GM21526 (cell line): ENCODE measurements at regions not wholly inside any gene's neighbourhood (a gene's known extent, or its start where the extent isn't known, plus 50 kb on each side); places are given as distances from the start of the nearest gene placed in this dataset.
"Not testable (repeated sequence)": the region's sequence is repeated elsewhere in the genome, so short reads cannot be mapped to it uniquely, and the experiment has no call there.

Source experiments
- ATAC-seq: cut with Tn5 transposase; IDR thresholded peaks from one replicate; pipeline ENCODE4 v1.9.1; 2021; ENCODE audit warnings: moderate library complexity; ENCODE audit not compliant: unreplicated experiment, low FRiP score

- ATAC-seq, result no peak
Measured at GRCh38 chr1:157272729-157273524, 134.7 kb upstream of the ETV3 start.

DNA sequence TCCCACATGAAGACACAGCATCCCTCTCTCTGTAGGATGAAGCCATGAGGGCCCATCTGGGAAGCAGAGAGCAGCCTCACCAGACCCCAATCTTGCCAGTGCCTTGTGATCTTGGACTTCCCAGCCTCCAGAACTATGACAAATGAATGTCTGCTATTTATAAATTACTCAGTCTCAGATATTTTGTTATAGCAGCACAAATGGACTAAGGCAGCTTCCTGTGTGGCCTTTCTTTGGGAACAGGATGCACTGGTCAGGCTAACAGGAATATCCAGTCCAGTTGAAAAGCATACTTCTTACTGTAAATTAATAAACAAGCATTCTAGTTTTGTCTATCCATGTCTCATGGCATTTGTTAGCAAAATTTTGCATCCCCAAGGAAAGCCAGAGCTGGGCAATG is 134.1 kb upstream of the ETV3 start:
- no peak for ATAC-seq

DNA sequence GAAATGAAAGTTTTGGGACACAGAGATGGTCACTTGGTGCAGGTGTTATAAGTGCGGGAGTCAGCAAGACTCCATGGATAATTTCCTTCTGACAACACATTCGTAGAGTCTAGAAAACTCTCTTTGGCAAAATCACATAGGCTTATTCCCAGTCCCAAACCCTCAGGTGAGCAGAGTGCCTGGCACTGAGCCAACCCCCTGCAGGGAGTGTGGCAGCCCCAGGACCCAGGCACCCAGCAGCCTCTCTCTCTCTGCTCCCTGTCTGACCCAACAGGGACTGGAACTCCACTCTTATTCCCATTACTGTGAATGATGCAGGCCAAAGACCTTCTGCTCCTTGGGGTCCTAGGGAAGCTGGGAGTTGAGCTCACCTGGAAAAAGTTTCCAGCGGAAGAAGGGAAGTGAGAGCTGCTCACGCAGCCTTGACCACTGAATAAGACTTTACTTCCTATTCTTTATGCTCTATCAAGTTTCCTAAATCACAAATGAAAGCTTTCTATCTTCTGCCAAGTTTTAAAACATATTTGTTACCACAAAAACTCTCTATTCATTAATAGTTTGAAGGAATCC is 132.6 kb upstream of the ETV3 start:
- ATAC-seq, result no peak

DNA sequence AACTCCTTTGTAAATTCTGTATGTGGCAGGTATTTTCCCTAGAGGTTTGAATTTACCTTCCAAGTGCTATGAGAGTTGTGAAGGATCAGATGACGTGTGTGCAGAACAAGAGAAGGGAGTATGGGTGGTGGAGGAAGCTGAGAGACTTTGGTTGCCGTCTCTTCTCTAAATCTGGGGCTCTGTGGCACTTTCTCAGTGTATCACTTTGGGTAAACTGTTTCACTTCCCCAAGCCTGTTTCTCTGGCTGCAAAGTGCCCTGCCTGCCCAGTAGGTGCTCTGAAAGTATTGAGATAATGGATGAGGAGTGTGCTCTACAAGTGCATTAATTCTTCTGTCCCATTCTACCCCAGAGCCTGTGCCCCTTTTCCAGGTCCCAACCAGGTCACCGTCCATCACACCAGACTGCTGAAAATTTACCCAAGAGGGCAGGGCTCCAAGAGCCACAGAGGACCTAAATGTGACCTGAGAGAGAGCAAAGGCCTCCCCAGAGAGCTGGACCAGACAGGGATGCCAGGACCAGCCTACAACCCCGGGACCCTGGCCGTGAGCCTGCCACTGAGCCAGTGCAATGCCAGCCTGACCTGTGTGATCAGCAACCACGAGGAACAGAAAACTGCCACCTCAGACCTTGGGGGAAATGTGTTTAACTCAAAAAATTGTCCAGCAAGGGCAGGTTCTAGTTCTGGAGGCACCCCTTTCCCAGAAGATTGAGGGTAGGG is 131.6 kb upstream of the ETV3 start:
- no peak for ATAC-seq

- ATAC-seq, result no peak
Measured at GRCh38 chr1:157262891-157263290, 124.7 kb upstream of the ETV3 start.

DNA sequence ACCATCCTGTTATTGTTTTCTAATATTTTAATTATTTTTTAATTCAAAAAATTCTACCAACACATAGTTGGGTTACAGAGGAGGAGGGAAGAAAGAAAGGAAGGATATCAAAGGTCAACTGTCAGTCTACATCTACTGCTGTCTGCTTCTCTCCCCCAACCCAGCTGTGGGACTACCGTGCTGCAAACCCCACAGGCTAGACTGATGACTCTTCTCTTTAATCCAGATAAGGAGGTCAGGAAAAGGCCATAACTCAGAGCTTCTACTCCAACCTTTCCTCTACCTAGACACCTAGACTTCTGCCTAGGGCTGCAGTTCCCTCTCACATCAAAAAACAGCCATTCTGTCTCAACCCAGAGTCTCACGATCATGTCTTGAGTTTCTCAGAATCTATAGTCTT is 124.2 kb upstream of the ETV3 start:
- ATAC-seq, result no peak

DNA sequence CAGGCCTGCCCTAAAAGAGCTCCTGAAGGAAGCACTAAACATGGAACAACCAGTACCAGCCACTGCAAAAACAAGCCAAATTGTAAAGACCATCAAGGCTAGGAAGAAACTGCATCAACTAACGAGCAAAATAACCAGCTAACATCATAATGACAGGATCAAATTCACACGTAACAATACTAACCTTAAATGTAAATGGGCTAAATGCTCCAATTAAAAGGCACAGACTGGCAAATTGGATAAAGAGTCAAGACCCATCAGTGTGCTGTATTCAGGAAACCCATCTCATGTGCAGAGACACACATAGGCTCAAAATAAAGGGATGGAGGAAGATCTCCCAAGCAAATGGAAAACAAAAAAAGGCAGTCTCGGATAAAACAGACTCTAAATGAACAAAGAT is 117.7 kb upstream of the ETV3 start:
- ATAC-seq, result not testable (repeated sequence)

DNA sequence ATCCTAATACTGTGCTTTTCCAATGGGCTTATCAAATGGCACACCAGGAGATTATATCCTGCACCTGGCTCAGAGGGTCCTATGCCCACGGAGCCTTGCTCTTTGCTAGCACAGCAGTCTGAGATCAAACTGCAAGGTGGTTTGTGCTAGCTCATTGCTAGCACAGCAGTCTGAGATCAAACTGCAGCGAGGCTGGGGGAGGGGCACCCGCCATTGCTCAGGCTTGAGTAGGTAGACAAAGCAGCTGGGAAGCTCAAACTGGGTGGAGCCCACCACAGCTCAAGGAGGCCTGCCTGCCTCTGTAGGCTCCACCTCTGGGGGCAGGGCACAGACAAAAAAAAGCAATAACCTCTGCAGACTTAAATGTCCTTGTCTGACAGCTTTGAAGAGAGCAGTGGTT is 116.0 kb upstream of the ETV3 start:
- not testable (repeated sequence) for ATAC-seq

DNA sequence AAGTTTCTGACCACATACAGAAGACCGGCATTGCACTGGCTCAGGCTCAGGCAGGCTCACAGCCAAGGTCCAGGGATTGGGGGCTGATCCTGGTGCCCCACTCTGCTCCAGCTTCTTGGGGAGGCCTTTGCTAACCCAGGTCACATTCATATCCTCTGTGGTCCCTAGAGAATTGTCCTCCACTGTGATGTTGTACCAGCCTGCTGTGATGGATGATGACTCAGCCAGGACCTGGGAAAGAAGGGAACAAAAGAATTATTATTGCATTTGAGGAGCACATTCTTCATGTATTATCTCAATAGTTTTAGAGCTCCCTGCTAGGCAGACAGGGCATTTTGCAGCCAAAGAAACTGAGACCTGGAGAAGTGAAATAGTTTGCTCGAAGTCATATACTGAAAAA is 114.3 kb upstream of the ETV3 start:
- ATAC-seq, result no peak

- ATAC-seq, result no peak
Measured at GRCh38 chr1:157249739-157250138, 111.5 kb upstream of the ETV3 start.

DNA sequence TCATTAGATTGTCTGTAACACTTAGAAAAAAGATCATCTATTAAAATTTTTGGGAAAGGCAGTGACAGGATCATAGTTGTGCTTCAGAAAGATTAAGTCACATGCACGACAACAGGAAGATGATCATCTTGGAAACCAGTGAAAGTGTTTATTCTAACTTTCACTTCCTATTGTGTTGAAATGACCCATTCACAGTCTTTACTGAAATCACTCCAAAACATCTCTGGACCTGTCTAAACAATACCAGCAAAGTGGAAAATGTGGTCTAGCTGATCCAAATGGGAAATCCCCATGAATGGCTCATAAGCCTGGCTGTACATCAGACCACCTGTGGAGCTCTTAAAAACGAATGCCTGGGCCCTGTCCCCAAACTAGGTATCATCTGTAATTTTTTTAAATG is 111.1 kb upstream of the ETV3 start:
- no peak for ATAC-seq

DNA sequence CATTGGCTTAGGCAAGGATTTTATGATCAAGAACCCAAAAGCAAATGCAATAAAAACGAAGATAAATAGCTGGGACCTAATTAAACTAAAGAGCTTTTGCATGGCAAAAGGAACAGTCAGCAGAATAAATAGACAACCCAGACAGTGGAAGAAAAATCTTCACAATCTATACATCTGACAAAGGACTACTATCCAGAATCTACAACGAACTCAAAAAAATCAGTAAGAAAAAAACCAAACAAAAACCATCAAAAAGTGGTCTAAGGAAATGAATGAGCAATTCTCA is 109.5 kb upstream of the ETV3 start:
- ATAC-seq, result not testable (repeated sequence)

DNA sequence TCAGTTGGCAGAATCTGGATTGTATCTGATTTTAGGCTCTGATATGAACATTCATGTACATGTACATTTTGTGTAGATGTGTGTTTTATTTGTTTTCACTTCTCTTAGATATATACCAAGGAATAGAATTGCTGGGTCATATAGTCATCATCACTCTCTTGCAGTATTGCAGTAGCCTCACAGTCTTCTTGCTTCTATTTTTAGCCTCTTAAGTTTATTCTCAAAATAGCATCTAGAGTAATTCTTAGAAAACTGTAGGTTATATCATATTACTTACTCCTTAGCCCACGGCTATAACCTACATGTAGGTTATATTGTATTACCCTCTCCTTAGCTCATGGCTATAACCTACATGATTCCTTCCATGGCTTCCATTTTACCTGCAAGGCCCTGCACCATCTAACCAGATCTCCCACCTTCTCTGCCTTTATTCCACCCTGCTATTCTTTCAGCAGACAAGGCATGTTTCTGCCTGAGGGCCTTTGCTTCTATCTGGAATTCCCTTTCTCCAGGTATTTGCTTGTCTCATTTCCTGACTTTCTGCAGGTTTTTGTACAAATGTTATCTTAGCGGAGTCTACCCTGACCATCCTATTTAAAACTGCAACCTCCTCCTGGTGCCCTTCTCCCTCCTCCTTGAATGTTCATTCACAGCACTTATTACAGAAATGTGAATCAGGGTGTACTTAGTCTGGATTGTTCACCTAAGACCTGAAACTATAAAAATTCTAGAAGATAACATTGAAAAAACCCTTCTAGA is 109.0 kb upstream of the ETV3 start:
- no peak for ATAC-seq

- no peak for ATAC-seq
Measured at GRCh38 chr1:157245823-157246222, 107.6 kb upstream of the ETV3 start.

GRCh38 chr1:157241185-157241538 is 103.0 kb upstream of the ETV3 start:
- no peak for ATAC-seq

GRCh38 chr1:157240495-157241184 is 102.4 kb upstream of the ETV3 start:
- ATAC-seq, result no peak

- ATAC-seq, result no peak
Measured at GRCh38 chr1:157239936-157240335, 101.7 kb upstream of the ETV3 start.

DNA sequence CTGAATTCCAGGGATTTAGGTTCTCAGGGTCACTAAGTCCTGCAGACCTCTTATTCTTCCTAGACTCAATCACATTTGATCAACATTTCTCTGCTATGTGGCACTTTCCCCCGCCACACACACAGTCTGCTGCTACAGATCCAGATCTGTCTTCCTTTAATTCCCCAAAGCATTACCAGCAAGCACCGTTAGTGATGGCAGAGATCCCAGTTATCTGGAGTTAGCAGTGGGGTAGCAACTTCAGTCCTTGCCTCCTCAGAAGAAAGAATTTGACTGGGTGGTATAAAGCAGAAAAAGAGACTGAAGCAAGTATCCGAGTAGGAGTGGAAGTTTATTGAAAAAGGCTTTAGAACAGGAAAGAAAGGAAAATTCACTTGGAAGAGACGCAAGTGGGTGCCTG is 100.4 kb upstream of the ETV3 start:
- no peak for ATAC-seq

- ATAC-seq, result no peak
Measured at GRCh38 chr1:157237981-157238380, 99.8 kb upstream of the ETV3 start.

- ATAC-seq, result no peak
Measured at GRCh38 chr1:157237522-157237921, 99.3 kb upstream of the ETV3 start.

DNA sequence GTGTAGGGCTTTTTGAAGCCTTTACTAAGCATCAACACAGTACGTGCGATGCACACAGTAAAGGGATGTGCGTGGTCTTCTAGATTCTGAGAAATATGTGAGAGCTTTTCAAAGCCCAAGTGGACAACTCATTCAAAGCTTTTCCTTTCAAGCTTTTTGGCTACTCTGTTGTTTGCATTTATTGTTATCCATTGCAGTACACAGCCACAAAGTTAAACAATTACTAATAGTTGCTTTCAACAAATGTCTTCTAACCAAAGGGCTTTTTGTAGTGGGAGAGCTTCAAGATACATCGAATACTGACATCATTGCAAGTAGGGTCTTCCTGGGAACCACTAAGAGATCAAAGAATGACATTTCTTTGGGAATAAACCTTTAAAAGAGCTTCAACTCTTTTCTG is 97.9 kb upstream of the ETV3 start:
- no peak for ATAC-seq
